Endodermal cell (in vitro differentiated cells): ENCODE measurements at regions not wholly inside any gene's neighbourhood (a gene's known extent, or its start where the extent isn't known, plus 50 kb on each side); places are given as distances from the start of the nearest gene placed in this dataset.

Experiments
- DNase-seq: peaks from one replicate; pipeline ENCODE4 v3.0.0-alpha.2; 2017
- H3K27ac ChIP-seq: 2 replicates; pipeline ENCODE4 v1.5.1; 2013; ENCODE audit warnings: mild to moderate bottlenecking, low read depth, low read length, moderate library complexity
- H3K27me3 ChIP-seq: 2 replicates; pipeline ENCODE4 v1.6.1; 2013; ENCODE audit warnings: mild to moderate bottlenecking, low read length, moderate library complexity; ENCODE audit not compliant: insufficient read depth, control insufficient read depth, poor library complexity, severe bottlenecking
- H3K36me3 ChIP-seq: 2 replicates; pipeline ENCODE4 v1.7.0; 2013; ENCODE audit warnings: mild to moderate bottlenecking, low read length, moderate library complexity; ENCODE audit not compliant: control insufficient read depth, insufficient read depth
- H3K4me1 ChIP-seq: one replicate; pipeline ENCODE4 v1.7.0; 2013; ENCODE audit warnings: low read length; ENCODE audit not compliant: control insufficient read depth, insufficient read depth
- H3K4me3 ChIP-seq: 2 replicates; pipeline ENCODE4 v1.5.1; 2013; ENCODE audit warnings: mild to moderate bottlenecking, low read length, moderate library complexity
- H3K9ac ChIP-seq: 2 replicates; pipeline ENCODE4 v1.6.1; 2013; ENCODE audit warnings: mild to moderate bottlenecking, low read length, moderate library complexity; ENCODE audit not compliant: poor library complexity, severe bottlenecking; ENCODE audit errors: extremely low read depth
- H3K9me3 ChIP-seq: 2 replicates; pipeline ENCODE4 v1.6.1; 2013; ENCODE audit warnings: mild to moderate bottlenecking, low read length, moderate library complexity; ENCODE audit not compliant: control insufficient read depth
- H3K27ac Mint-ChIP-seq: 2 replicates; pipeline ENCODE4 v1.8.0; 2020; ENCODE audit warnings: mixed read lengths
- H3K27me3 Mint-ChIP-seq: 2 replicates; pipeline ENCODE4 v1.8.0; 2021; ENCODE audit warnings: mild to moderate bottlenecking, mixed read lengths; ENCODE audit not compliant: insufficient read depth
- H3K36me3 Mint-ChIP-seq: 2 replicates; pipeline ENCODE4 v1.8.0; 2020; ENCODE audit warnings: low read depth, mixed read lengths
- H3K4me1 Mint-ChIP-seq: 2 replicates; pipeline ENCODE4 v1.8.0; 2020; ENCODE audit warnings: mixed read lengths
- H3K4me3 Mint-ChIP-seq: 2 replicates; pipeline ENCODE4 v1.8.0; 2020; ENCODE audit warnings: mild to moderate bottlenecking, moderate library complexity, mixed read lengths
- H3K9me3 Mint-ChIP-seq: 2 replicates; pipeline ENCODE4 v1.8.0; 2020; ENCODE audit warnings: mild to moderate bottlenecking, mixed read lengths
- CTCF ChIP-seq: fragments of 200-600 bp; sonication (generic); conservative IDR thresholded peaks from 2 replicates; pipeline ENCODE4 v1.5.0; 2021; ENCODE audit warnings: antibody characterized with exemption, mild to moderate bottlenecking
- WGBS, 2 experiments: methylation state at CpG; one replicate each; pipeline versions ENCODE4 v1.1.5 to v1.1.7; 2013; ENCODE audit warnings: missing lambda C conversion rate in 2 of 2, mixed read lengths in 1 of 2; ENCODE audit not compliant: insufficient coverage in 1 of 2, insufficient read length in 1 of 2; 5-methylcytosine and 5-hydroxymethylcytosine counted together

GRCh38 chr2:65668744-65669143 is 236.3 kb upstream of the SPRED2 start:
- H3K27ac ChIP-seq = no peak overlapping the region
- Mint-ChIP-seq H3K27me3 (peaks cover 58% of the 10 kb centered on the region), H3K9me3 (peaks cover 26% of the 10 kb centered on the region), H3K4me1 (peaks cover 9% of the 10 kb centered on the region), H3K27ac (no peak overlapping the region), H3K36me3 (peaks cover 4% of the 10 kb centered on the region), H3K4me3 (no peak overlapping the region)
- no peaks in the 10 kb centered on the region for H3K36me3 ChIP-seq
- H3K9ac ChIP-seq = no peak overlapping the region
- H3K27me3 ChIP-seq = peaks cover 3% of the 10 kb centered on the region
- peaks cover 21% of the 10 kb centered on the region for H3K9me3 ChIP-seq
- peaks cover 4% of the 10 kb centered on the region for H3K4me1 ChIP-seq
- no peak for TF ChIP-seq CTCF
- DNase-seq = no peak
- H3K4me3 ChIP-seq = no peak overlapping the region

GRCh38 chr2:65666156-65666725 is 233.8 kb upstream of the SPRED2 start:
- no peak for TF ChIP-seq CTCF
- Histone ChIP-seq H3K36me3 (no peaks in the 10 kb centered on the region), H3K4me3 (no peak overlapping the region), H3K4me1 (no peaks in the 10 kb centered on the region), H3K27me3 (peaks cover 15% of the 10 kb centered on the region), H3K27ac (no peak overlapping the region), H3K9me3 (peaks cover 21% of the 10 kb centered on the region), H3K9ac (no peak overlapping the region)
- WGBS, 2 experiments = 97 to 100% methylated on average over 3 to 6 of the region's 6 CpGs
- H3K4me1 Mint-ChIP-seq = peaks cover 13% of the 10 kb centered on the region
- H3K27me3 Mint-ChIP-seq = peaks cover 77% of the 10 kb centered on the region
- no peak overlapping the region for H3K27ac Mint-ChIP-seq
- DNase-seq = no peak
- H3K36me3 Mint-ChIP-seq = peaks cover 4% of the 10 kb centered on the region
- H3K9me3 Mint-ChIP-seq = peaks cover 26% of the 10 kb centered on the region
- H3K4me3 Mint-ChIP-seq = no peak overlapping the region

GRCh38 chr2:65664931-65665330 is 232.5 kb upstream of the SPRED2 start:
- DNase-seq = no peak
- Mint-ChIP-seq H3K4me1 (peaks cover 14% of the 10 kb centered on the region), H3K27ac (no peak overlapping the region), H3K4me3 (no peak overlapping the region), H3K27me3 (peaks cover 64% of the 10 kb centered on the region), H3K36me3 (peaks cover 4% of the 10 kb centered on the region), H3K9me3 (peaks cover 26% of the 10 kb centered on the region)
- no peaks in the 10 kb centered on the region for H3K4me1 ChIP-seq
- no peak overlapping the region for H3K27ac ChIP-seq
- peaks cover 21% of the 10 kb centered on the region for H3K9me3 ChIP-seq
- no peak overlapping the region for H3K4me3 ChIP-seq
- H3K27me3 ChIP-seq = peaks cover 15% of the 10 kb centered on the region
- WGBS, 2 experiments = 86% methylated on average over 2 of the region's 2 CpGs; no CpG with 5 or more reads in 1 of the 2 experiments
- no peak overlapping the region for H3K9ac ChIP-seq
- H3K36me3 ChIP-seq = no peaks in the 10 kb centered on the region
- no peak for TF ChIP-seq CTCF
